BLaER1 treated with 17β-estradiol and CSF1 and Interleukin-3, amounts not matched to agents 10 nM and 100 nM (cell line): ENCODE measurements at regions not wholly inside any gene's neighbourhood (a gene's known extent, or its start where the extent isn't known, plus 50 kb on each side); places are given as distances from the start of the nearest gene placed in this dataset.

Experiments
- H3K27ac ChIP-seq, 11 experiments: shearing (Covaris generic); formaldehyde crosslinking; 2 replicates each; pipeline ENCODE4 v1.8.1; 2022
- H3K27me3 ChIP-seq, 11 experiments: shearing (Covaris generic); formaldehyde crosslinking; 2 replicates each; pipeline ENCODE4 v1.8.1; 2022
- H3K36me3 ChIP-seq, 11 experiments: shearing (Covaris generic); formaldehyde crosslinking; 2 replicates each; pipeline ENCODE4 v1.8.1; 2022
- H3K4me1 ChIP-seq, 10 experiments: shearing (Covaris generic); formaldehyde crosslinking; 2 replicates each; pipeline ENCODE4 v1.8.1; 2022
- H3K4me2 ChIP-seq, 11 experiments: shearing (Covaris generic); formaldehyde crosslinking; 2 replicates each; pipeline ENCODE4 v1.8.1; 2022
- H3K4me3 ChIP-seq, 10 experiments: shearing (Covaris generic); formaldehyde crosslinking; 2 replicates each; pipeline ENCODE4 v1.8.1; 2022
- H3K9ac ChIP-seq, 11 experiments: shearing (Covaris generic); formaldehyde crosslinking; 2 replicates each; pipeline ENCODE4 v1.8.1; 2022
- H3K9me3 ChIP-seq, 11 experiments: shearing (Covaris generic); formaldehyde crosslinking; replicated peaks in 1 of 11; 2 replicates each; pipeline ENCODE4 v1.8.1; 2022
- H4K20me1 ChIP-seq, 11 experiments: shearing (Covaris generic); formaldehyde crosslinking; 2 replicates each; pipeline ENCODE4 v1.8.1; 2022
- Cebpa-rat ChIP-seq, 11 experiments: shearing (Covaris generic); IDR thresholded peaks; 2 replicates each; pipeline ENCODE4 v1.8.1; 2022

DNA sequence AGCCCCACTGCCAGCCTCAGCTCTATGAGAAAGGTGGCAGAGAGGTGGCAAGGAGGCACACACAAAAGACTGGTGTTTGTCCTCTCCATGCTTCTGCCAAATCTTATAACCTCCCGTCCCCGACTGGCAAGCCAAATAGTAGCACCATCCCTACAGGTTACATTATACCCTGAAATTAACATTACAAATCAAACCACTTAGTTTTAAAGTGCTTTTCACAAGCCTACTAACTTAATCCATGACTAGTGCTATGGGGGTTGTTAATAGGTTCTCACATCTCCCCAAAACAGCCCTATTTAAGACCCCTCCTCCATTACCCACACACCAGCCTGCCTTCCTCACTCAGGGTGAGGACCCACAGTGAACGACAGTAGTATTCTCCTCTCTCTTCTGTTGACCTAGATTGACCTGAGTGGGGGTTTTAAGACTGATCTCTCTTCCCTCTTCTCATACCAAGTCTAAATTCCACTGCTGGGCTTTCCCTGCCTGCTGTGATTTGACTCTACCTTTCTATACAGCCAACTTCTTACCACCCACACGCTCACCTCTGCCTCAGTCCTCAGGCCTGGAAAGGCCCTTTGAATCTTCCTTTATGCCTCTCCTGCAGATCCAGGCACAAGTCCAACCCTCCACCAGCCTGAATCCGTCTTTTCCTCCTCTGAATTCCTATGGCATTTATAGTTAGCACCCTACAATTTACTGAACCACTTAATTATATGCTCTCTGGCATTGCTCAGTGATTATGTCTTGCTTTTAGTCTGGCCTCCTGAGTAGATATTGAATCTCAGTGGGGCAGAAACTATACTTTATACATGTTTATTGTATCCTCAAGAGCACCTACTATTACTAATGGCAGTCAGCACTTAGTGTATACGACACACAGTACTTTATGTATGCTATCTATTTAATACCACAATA lies 116.1 kb downstream of the TMEM174 start:
- Histone ChIP-seq H3K36me3 (no peaks in the 10 kb centered on the region), H3K9me3 (peaks cover 5 to 16% (median 8%) of the 10 kb centered on the region in 11 experiments; a peak in 17 of 22 replicates), H3K4me3 (no peak overlapping the region), H3K4me2 (no peak overlapping the region), H3K27ac (no peak overlapping the region), H4K20me1 (no peaks in the 10 kb centered on the region), H3K4me1 (no peaks in the 10 kb centered on the region), H3K27me3 (no peaks in the 10 kb centered on the region), H3K9ac (no peak overlapping the region)
- TF ChIP-seq Cebpa-rat (IDR thresholded peaks at IDR 0.05), result no peak

DNA sequence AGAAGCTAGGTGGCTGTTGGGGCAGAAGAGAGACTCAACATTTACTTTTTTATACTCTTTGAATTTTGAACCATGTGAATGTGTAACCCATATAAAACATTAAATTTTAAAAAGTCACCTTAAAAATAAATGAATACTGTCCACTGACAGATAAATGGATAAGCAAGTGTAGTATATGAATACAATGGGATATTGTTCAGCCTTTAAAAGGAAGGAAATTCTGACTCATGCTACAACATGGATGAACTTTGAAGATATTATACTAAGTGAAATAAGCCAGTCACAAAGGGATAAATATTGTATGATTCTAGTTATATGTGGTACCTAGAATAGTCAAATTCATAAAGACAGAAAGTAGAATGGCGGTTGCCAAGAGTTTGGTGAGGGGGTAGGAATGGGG lies 113.9 kb downstream of the TMEM174 start:
- peaks cover 5 to 16% (median 8%) of the 10 kb centered on the region in 11 experiments; a peak in 17 of 22 replicates for H3K9me3 ChIP-seq
- no peaks in the 10 kb centered on the region for H3K4me1 ChIP-seq
- no peak for TF ChIP-seq Cebpa-rat (IDR thresholded peaks at IDR 0.05)
- no peak overlapping the region for H3K27ac ChIP-seq
- H3K4me3 ChIP-seq, result no peak overlapping the region
- no peaks in the 10 kb centered on the region for H4K20me1 ChIP-seq
- H3K4me2 ChIP-seq, result no peak overlapping the region
- no peaks in the 10 kb centered on the region for H3K36me3 ChIP-seq
- H3K9ac ChIP-seq, result no peak overlapping the region
- H3K27me3 ChIP-seq, result no peaks in the 10 kb centered on the region

DNA sequence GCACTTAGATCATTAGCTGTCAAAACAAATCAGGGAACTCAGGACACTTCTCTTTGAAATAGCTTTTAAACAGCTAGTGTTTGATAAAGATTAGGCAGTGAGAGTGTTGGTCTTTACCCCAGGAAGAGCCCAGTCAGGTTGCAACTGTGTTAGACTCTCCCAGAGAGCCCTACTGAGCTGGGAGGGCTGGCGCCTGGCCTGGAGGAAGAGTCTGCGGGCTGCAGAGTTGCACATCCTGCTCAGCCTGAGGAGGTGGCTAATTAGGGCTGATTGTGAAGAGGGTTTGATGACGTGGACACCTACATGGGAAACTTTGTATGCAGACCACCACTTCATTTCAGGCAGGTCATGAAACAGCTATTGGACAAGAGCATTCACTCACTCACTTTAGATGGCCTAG lies 112.0 kb downstream of the TMEM174 start:
- Histone ChIP-seq H3K4me1 (no peaks in the 10 kb centered on the region), H4K20me1 (no peaks in the 10 kb centered on the region), H3K27me3 (no peaks in the 10 kb centered on the region), H3K4me2 (no peak overlapping the region), H3K9ac (no peak overlapping the region), H3K27ac (no peak overlapping the region), H3K9me3 (peaks cover 5 to 16% (median 8%) of the 10 kb centered on the region in 11 experiments; a peak in 17 of 22 replicates), H3K4me3 (no peak overlapping the region), H3K36me3 (no peaks in the 10 kb centered on the region)
- TF ChIP-seq Cebpa-rat (IDR thresholded peaks at IDR 0.05), result no peak

DNA sequence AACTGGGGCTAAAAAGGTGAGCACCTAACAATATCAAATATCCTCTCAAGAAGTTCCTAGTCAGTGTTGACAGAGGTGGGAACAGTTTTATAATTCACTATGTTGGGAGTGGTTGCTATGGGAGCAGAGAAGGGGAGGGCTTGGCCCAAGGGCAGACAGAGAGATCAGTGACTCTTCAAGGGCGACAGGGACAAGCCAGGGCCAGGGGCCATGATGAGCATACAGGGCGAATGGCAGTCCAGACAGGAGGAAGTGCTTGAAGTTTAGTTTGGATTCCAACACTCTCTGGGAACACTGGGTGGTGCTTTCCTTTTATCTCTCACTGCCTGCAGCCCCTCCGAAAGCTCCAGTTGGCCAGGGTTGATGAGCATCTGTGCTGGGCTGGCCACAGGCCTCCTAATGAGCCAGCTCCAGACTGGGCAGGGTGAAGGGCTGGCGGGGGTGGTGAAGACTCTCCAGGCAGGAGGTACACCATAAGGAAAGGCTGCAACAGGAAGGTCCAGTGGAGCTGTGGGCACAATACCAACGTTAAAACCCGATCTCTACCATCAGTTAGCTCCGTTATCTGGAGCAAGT lies 111.3 kb downstream of the TMEM174 start:
- no peak overlapping the region for H3K4me2 ChIP-seq
- no peaks in the 10 kb centered on the region for H3K36me3 ChIP-seq
- TF ChIP-seq Cebpa-rat (IDR thresholded peaks at IDR 0.05), result no peak

DNA sequence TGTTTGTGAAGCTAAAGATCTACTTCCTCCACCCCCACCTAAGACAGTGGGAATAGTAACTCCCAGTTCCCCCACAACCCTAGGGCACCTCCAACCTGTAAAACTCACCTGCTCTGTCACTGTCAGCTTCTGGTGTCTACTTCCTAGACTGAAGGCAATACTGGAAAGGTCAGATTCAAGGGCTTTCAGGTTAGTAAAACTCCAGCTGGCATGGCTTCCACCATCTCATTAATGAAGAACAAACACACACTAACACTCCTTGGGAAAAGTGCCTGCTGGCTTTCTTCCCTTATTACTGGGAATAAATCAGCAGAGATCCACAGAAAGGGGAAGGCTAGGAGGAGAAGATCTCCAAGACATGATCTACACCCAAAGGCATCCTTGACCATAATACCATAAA lies 109.9 kb downstream of the TMEM174 start:
- no peak overlapping the region for H3K27ac ChIP-seq
- no peak overlapping the region for H3K4me2 ChIP-seq
- H3K4me1 ChIP-seq, result no peaks in the 10 kb centered on the region
- no peaks in the 10 kb centered on the region for H4K20me1 ChIP-seq
- H3K9ac ChIP-seq, result no peak overlapping the region
- no peaks in the 10 kb centered on the region for H3K36me3 ChIP-seq
- no peak overlapping the region for H3K4me3 ChIP-seq
- TF ChIP-seq Cebpa-rat (IDR thresholded peaks at IDR 0.05), result no peak
- H3K27me3 ChIP-seq, result no peaks in the 10 kb centered on the region
- peaks cover 5 to 16% (median 8%) of the 10 kb centered on the region in 11 experiments; a peak in 17 of 22 replicates for H3K9me3 ChIP-seq

More for the DNA sequence above, 111.3 kb downstream of the TMEM174 start:
- no peak overlapping the region for H3K27ac ChIP-seq
- H3K9ac ChIP-seq, result no peak overlapping the region
- peaks cover 5 to 16% (median 8%) of the 10 kb centered on the region in 11 experiments; a peak in 17 of 22 replicates for H3K9me3 ChIP-seq
- no peaks in the 10 kb centered on the region for H3K4me1 ChIP-seq
- H4K20me1 ChIP-seq, result no peaks in the 10 kb centered on the region
- H3K27me3 ChIP-seq, result no peaks in the 10 kb centered on the region
- H3K4me3 ChIP-seq, result no peak overlapping the region

DNA sequence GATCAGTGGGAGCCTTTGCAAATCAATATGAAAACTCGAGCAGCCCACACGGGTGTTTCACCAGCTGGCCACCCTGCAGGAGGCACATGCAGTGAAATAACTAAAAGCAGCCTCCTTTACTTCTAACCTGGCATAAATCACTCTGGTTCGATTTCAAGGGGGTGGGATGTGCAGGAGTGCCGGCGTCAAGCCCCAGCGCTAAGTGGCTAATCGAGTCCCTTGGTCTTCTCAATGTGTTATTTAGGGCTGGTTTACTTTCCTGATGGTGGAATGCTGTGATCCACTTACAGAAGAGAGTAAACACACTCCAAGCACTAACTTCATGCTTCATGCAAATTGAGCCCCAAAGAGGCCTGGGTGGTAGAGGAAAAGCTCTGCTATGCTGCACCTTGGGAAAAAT lies 109.4 kb downstream of the TMEM174 start:
- Histone ChIP-seq H4K20me1 (no peaks in the 10 kb centered on the region), H3K9ac (no peak overlapping the region), H3K4me1 (no peaks in the 10 kb centered on the region), H3K4me3 (no peak overlapping the region), H3K27me3 (no peaks in the 10 kb centered on the region), H3K36me3 (no peaks in the 10 kb centered on the region), H3K27ac (no peak overlapping the region), H3K4me2 (no peak overlapping the region), H3K9me3 (peaks cover 3 to 12% (median 5%) of the 10 kb centered on the region in 11 experiments; a peak in 17 of 22 replicates)
- no peak for TF ChIP-seq Cebpa-rat (IDR thresholded peaks at IDR 0.05)

DNA sequence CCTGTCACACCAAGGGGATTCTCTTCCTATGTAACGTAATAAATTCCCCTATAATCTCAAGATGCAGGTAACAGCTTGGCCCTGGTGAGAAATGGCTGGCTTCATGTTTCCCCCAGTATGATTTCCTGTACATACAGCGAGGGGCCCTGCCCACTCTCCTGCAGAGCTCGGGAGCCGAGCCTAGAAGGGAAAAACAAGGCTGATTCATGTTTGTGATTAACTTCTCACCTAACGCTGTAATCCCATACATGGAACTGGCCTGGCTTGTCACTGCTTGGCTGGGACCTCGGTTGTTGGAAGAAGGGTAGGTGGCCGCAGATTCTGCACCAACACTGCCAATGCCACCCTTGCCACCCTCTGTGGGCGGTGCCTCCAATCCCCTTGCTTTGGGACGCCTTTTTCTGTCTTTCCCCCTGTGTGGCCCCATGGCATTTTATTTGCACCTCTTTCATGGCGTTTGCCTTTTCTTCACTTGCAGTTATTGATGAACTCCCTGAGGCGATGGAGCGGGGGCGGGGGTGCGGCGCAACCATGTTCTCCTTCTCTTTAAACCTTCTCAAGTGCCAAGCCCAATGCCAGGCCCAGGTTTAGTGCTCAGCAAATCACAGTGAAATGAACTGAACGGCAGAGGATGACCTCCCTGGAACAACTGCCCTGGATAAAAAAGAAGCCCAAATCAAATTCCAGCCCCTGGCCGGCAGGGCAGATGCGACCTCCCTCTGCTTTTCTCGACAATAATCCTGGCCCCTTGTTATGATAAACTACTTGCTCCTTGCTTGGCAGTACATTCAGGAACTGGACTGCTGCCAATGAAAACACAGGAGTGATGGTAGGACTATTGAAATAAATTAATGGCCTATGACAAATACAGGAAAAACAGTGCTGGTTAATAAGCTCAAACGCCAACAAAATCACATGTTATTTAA lies 108.1 kb downstream of the TMEM174 start:
- no peaks in the 10 kb centered on the region for H3K4me1 ChIP-seq
- H3K4me2 ChIP-seq, result no peak overlapping the region
- no peak overlapping the region for H3K9ac ChIP-seq
- H3K36me3 ChIP-seq, result no peaks in the 10 kb centered on the region
- TF ChIP-seq Cebpa-rat (IDR thresholded peaks at IDR 0.05), result no peak
- no peaks in the 10 kb centered on the region for H4K20me1 ChIP-seq
- peaks cover 0 to 1% (median 0%) of the 10 kb centered on the region in 11 experiments; a peak in 1 of 22 replicates for H3K9me3 ChIP-seq
- H3K27ac ChIP-seq, result no peak overlapping the region
- H3K4me3 ChIP-seq, result no peak overlapping the region
- H3K27me3 ChIP-seq, result no peaks in the 10 kb centered on the region

DNA sequence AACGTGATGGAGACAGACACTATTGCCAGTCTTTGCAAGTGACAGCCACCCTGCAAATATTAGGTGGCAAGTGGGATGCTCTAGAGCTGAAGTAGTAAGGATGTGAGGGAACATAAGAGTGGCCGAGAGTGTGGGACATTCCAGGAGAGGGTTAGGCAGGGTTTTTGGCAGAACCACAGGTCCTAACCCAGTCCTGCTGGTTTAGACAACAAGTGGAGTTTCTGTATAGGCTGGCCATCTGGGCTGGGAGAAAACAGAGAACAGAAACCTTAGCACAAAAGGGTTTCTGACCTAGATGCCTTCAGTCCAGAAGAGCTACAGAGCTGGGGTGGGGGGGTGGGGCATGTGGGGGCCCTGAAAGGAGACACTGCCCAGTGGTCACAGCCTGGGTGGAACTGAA lies 107.4 kb downstream of the TMEM174 start:
- Histone ChIP-seq H3K27ac (no peak overlapping the region), H3K4me3 (no peak overlapping the region), H3K4me2 (no peak overlapping the region), H3K36me3 (no peaks in the 10 kb centered on the region), H3K27me3 (no peaks in the 10 kb centered on the region), H3K4me1 (0 out of 20 replicates have a peak, but pooled peaks cover 0 to under 1% (median 0%) of the 10 kb centered on the region in 10 experiments), H3K9me3 (no peaks in the 10 kb centered on the region), H3K9ac (no peak overlapping the region), H4K20me1 (no peaks in the 10 kb centered on the region)
- TF ChIP-seq Cebpa-rat (IDR thresholded peaks at IDR 0.05), result no peak

DNA sequence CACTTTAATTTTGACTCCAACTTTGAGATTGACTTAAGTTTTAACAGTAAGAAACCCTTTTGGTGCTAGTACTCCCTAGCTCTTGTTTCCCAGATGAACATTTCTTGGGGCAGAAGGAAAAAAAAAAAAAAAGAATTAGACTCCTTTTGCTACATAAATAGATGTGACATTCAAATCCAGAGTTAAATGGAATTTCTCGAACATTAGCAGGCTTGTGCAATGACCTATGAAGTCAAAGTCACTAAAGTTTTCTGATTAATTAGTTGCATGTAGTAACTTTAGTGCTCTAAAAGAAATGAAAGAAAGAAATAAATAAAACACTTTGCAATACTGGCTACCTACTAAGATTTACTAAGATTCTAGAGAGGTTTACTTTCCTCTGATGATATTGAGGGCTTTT lies 106.8 kb downstream of the TMEM174 start:
- no peaks in the 10 kb centered on the region for H3K27me3 ChIP-seq
- H3K4me3 ChIP-seq, result no peak overlapping the region
- H3K4me2 ChIP-seq, result no peak overlapping the region
- H3K9me3 ChIP-seq, result no peaks in the 10 kb centered on the region
- no peak overlapping the region for H3K27ac ChIP-seq
- H3K36me3 ChIP-seq, result no peaks in the 10 kb centered on the region
- no peak overlapping the region for H3K9ac ChIP-seq
- TF ChIP-seq Cebpa-rat (IDR thresholded peaks at IDR 0.05), result no peak
- H4K20me1 ChIP-seq, result no peaks in the 10 kb centered on the region
- H3K4me1 ChIP-seq, result 0 out of 20 replicates have a peak, but pooled peaks cover 0 to 4% (median 0%) of the 10 kb centered on the region in 10 experiments
